HTERT RPE-1 (cell line): ENCODE measurements at regions not wholly inside any gene's neighbourhood (a gene's known extent, or its start where the extent isn't known, plus 50 kb on each side); places are given as distances from the start of the nearest gene placed in this dataset.

Experiments
- in situ Hi-C: fragments of 300-500 bp; cut with MboI; formaldehyde crosslinking; loops from 4 replicates; pipeline ENCODE4 v1.14.3; 2020; ENCODE audit warnings: low sequenced_read_pairs

- in situ Hi-C loops, result loop anchor here (25.0 kb wide), 1 partner anchor 221 kb away; the partner anchor contains the start of gene RAB40AL
Measured at GRCh38 chrX:103158317-103158621, 56.6 kb upstream of the BEX4 start.

GRCh38 chrX:103157496-103158316, 57.2 kb upstream of the BEX4 start:
- in situ Hi-C loops, result loop anchor here (25.0 kb wide), 1 partner anchor 220 kb away; the partner anchor contains the start of gene RAB40AL

DNA sequence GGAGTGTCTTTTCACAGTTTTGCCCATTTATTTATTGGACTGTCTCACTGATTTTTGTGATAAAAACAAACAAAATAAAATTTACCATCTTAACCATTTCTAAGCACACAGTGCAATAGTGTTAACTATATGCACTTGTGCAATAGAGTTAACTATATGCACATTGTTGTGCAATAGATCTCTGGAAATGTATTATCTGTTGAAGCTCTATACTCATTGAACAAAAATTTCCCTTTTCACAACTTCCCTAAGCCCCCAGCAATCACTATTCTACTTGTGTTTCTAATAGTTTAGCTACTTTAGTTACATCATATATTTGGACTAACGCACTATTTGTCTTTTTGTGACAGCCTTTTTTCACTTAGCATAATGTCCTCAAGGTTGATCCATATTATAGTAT, 59.7 kb upstream of the BEX4 start:
- in situ Hi-C loops, result loop anchor here (25.0 kb wide), 1 partner anchor 218 kb away; the partner anchor contains the start of gene RAB40AL

- in situ Hi-C loops, result loop anchor here (25.0 kb wide), 1 partner anchor 216 kb away; the partner anchor contains the start of gene RAB40AL
Measured at GRCh38 chrX:103153661-103154060, 60.7 kb upstream of the NXF3 start.

DNA sequence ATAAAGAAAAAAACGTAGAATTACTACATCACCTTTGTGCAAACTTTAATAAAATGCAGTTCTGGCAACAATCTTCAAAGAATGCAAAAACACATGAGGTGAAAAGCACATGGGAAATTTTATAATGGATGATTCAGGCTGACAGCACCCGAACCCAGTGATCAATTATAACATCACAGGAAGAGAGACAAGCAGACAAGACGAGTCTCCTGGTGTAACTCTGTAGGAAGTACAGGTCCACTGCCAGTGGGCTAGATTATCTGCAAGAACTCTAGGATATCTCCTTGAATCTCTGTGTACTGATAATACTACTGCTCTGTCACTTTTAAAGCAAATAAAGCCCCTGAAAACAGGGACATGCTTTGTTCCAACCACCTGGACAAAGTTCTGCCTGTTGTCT, 58.9 kb upstream of the NXF3 start:
- in situ Hi-C loops, result loop anchor here (25.0 kb wide), 1 partner anchor 214 kb away; the partner anchor contains the start of gene RAB40AL

DNA sequence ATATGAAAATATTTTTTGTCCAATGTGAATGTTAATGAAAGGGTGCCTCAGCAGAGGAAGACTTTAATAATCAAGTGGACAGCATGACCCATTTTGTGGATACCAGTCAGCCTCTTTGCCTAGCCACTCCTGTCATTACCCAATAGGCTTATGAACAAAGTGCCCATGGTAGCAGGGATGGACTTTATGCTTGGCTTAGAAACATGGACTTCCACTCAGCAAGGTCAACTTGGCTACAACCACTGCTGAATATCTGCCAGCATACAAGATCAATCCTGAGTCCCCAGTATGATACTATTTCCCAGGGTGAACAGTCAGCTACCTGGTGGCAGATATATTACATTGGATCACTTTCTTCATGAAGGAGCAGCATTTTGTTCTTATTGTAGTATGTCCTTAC, 56.7 kb upstream of the NXF3 start:
- in situ Hi-C loops, result loop anchor here (25.0 kb wide), 1 partner anchor 212 kb away; the partner anchor contains the start of gene RAB40AL

DNA sequence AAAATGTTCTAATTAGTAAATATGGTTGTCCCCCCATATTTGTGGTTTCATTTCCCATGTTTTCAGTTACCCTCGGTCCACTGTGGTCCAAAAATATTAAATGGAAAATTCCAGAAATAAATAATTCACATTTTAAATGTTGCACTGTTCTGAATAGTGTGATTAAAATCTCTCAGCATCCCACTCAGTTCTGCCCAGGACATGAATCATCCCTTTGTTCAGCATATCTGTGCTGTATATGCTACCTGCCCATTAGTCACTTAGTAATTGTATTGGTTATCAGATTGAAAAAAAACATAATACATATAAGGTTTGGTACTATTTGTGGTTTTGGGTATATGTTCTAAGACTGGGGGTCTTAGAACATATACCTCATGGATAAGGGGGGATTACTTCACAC, 55.1 kb upstream of the NXF3 start:
- in situ Hi-C loops, result no loop called here
